SJCRH30 (cell line): ENCODE measurements at regions not wholly inside any gene's neighbourhood (a gene's known extent, or its start where the extent isn't known, plus 50 kb on each side); places are given as distances from the start of the nearest gene placed in this dataset.

Source experiments
- DNase-seq, 2 experiments: peaks; one replicate each; pipeline ENCODE4 v3.0.0-alpha.2; 2015 to 2020
- H3K27ac ChIP-seq: fragments of 250-450 bp; sonication (Bioruptor Pico); 2 replicates; pipeline ENCODE4 v1.5.1; 2020; ENCODE audit warnings: mild to moderate bottlenecking, moderate library complexity
- H3K27me3 ChIP-seq: fragments of 250-450 bp; sonication (Bioruptor Pico); 2 replicates; pipeline ENCODE4 v1.5.1; 2020; ENCODE audit warnings: mild to moderate bottlenecking, moderate library complexity
- H3K36me3 ChIP-seq: fragments of 250-450 bp; sonication (Bioruptor Pico); 2 replicates; pipeline ENCODE4 v1.5.1; 2020; ENCODE audit warnings: mild to moderate bottlenecking, moderate library complexity
- H3K4me1 ChIP-seq: fragments of 250-450 bp; sonication (Bioruptor Pico); 2 replicates; pipeline ENCODE4 v1.5.1; 2020; ENCODE audit warnings: mild to moderate bottlenecking, moderate library complexity
- H3K4me3 ChIP-seq: fragments of 250-450 bp; sonication (Bioruptor Pico); 2 replicates; pipeline ENCODE4 v1.5.1; 2020; ENCODE audit warnings: mild to moderate bottlenecking, moderate library complexity
- H3K9me3 ChIP-seq: fragments of 250-450 bp; sonication (Bioruptor Pico); replicated peaks from 2 replicates; pipeline ENCODE4 v1.5.1; 2020; ENCODE audit warnings: mild to moderate bottlenecking, moderate library complexity

DNA sequence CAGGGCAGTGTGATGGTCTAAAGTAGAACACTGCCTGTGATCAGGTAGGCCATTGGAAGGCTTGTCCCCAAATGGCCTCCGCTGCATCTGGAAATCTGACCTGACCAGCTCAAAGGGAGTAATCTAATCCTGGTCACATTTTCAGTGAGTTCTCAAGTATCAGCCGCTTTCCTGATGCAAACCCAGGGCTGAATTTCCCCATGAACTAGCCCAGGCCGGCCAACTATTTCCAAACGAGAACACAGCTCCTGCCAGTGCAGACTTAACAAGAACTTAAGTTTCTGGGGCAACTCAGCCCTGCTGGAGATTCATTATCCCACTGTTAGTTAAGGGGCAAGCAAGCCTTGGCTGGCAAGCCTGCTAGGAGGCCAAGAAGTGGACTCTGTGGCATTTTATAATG, 59.6 kb upstream of the FAM180A start:
- Histone ChIP-seq H3K9me3 (no peaks in the 10 kb centered on the region), H3K4me3 (no peak overlapping the region), H3K36me3 (no peaks in the 10 kb centered on the region), H3K27me3 (no peaks in the 10 kb centered on the region), H3K27ac (no peak overlapping the region), H3K4me1 (no peaks in the 10 kb centered on the region; the same call in 1 of the 2 replicates)
- peak in 1 of 2 experiments; percentile 45 for DNase-seq

DNA sequence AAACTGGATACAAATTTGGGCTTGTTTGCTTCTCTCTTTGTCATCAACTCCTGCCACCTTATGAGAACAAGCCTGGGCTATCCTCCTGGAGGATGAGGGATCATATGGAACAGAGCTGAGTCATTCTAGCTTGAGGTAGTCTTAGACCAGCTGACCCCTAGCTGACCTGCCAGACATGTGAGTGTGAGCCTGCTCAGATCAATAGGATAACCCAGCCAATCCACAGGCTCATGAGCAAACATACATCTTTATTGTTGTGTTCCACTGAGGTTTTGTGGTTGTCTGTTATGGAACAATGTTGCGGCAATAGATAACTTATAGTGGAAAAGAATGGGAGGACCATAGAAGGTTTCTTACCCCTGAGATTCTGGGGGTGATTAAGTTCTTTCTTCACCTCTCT, 54.5 kb upstream of the FAM180A start:
- Histone ChIP-seq H3K27me3 (no peaks in the 10 kb centered on the region), H3K9me3 (no peaks in the 10 kb centered on the region), H3K27ac (no peak overlapping the region), H3K4me1 (no peaks in the 10 kb centered on the region; the same call in 1 of the 2 replicates), H3K36me3 (no peaks in the 10 kb centered on the region), H3K4me3 (no peak overlapping the region)
- DNase-seq = no peak

DNA sequence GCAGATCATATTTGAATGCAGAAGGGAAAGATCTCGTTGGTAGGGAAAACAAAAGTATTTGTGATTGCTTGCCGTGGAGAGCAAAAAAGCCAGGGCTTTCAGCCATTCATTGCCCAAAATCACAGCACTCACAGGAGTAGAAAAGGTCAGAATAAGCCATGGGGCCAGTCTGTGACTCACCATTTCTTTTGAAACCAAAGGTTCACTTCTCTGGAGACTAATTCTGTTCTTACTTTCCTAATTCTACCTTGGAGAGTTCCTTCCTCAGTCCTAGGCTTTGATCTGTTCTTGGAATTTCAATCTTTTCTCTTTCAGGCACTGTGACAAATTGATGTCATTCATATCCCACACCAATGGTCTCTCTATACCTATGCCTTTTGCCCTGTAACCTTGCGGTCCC, 54.1 kb upstream of the FAM180A start:
- DNase-seq = no peak
- Histone ChIP-seq H3K4me3 (no peak overlapping the region), H3K4me1 (no peaks in the 10 kb centered on the region), H3K27me3 (no peaks in the 10 kb centered on the region), H3K9me3 (no peaks in the 10 kb centered on the region), H3K27ac (no peak overlapping the region), H3K36me3 (no peaks in the 10 kb centered on the region)

DNA sequence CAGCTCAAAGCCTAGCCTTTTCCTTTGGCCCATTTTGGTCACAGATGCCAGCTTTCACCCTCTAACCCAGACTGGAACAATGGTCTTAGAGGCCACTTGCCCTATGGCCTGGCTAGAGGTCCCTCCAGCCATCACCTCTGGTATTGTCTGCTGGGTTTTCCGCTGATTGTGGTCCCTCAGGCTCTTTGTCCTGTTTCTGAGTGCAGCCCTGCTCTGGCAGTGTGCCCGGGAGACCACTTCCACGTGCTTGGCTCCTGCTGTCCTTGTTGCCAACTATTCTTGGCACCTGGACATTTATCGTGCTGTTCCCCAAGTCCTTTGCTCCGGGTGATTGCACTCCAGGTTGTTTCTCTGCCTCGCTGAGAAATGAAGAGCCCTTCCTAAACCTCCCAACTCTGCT, 53.3 kb upstream of the FAM180A start:
- no peak overlapping the region for H3K4me3 ChIP-seq
- H3K27me3 ChIP-seq = no peaks in the 10 kb centered on the region
- no peaks in the 10 kb centered on the region for H3K9me3 ChIP-seq

DNA sequence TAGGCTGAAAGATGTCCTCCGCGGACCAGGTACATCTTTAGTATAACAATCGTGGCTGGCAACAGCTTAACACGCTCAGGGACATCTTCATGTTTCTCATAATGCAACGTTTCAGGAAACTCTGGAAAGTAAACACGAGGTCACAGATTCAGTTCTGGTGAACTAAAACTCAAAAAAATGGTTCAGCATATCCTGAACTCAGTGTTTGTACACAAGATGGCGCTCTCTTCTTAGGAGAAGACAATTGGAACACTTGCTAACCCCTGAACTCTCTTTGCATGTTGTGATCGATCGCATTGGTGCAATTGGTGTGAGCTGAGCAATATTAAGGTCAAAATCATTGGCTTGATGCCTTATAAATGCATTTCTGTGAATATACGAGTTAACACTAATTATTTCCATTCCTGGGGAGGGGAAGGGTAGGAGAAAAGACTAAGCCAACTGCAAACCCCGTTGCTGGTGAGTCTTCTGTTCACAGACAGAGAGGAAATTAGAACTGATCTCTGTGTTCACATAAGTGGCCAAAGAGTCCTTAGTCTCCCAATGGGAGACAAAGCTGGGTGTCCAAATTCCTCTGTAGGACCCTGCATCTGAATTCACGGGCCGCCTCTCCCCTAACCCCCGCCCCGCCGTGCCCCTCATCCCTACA, 52.6 kb upstream of the FAM180A start:
- no peak overlapping the region for H3K4me3 ChIP-seq
- DNase-seq = peak; percentile 44 to 83
- H3K36me3 ChIP-seq = no peaks in the 10 kb centered on the region
- H3K27me3 ChIP-seq = no peaks in the 10 kb centered on the region
- no peaks in the 10 kb centered on the region for H3K9me3 ChIP-seq
- H3K27ac ChIP-seq = no peak overlapping the region
- peaks cover 4% of the 10 kb centered on the region; the same call in 1 of the 2 replicates for H3K4me1 ChIP-seq

More for the DNA sequence above, 53.3 kb upstream of the FAM180A start:
- Histone ChIP-seq H3K36me3 (no peaks in the 10 kb centered on the region), H3K27ac (no peak overlapping the region), H3K4me1 (peaks cover 2% of the 10 kb centered on the region; the same call in 1 of the 2 replicates)
- no peak for DNase-seq

DNA sequence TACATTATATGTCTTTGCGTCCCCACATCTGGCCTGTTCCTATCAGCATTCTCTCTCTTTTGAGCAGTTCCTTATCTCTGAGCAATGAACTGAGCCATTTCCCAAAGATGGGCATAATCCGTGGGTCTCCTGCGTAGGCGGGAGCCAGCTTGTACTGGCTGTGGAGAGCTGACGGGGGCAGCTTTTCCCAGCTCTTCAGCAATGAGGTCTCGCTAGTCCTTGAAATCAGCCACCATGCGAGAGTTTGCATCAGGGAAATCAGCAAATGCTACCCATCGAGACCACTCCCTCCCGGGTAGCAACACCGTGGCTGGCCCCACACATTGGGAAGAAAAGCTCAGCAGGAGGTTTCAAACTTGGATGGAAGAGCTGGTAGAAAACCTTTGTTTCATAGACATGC, 51.9 kb upstream of the FAM180A start:
- Histone ChIP-seq H3K9me3 (no peaks in the 10 kb centered on the region), H3K36me3 (no peaks in the 10 kb centered on the region), H3K4me3 (no peak overlapping the region), H3K27me3 (no peaks in the 10 kb centered on the region), H3K4me1 (peaks cover 4% of the 10 kb centered on the region; the same call in 1 of the 2 replicates), H3K27ac (no peak overlapping the region)
- DNase-seq = no peak

DNA sequence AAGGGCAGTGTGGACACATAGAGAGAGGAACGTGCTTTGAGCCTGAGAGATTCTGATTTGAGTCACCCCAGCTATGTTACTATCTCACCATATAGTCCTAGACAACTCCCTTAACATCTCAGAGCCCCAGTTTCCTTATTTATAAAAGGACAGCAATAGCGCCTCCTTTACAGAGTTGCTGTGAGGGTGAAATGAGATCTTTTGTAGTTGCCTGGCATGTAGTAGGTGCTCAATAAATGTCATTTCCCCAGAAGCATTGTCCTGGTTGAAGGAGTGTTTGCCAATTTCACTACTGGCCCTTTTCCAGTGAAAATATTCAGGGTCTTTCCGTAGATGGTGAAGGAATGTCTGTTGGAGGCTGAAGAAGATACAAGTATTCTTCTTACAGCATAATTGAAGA, 51.3 kb upstream of the FAM180A start:
- Histone ChIP-seq H3K4me1 (peaks cover 4% of the 10 kb centered on the region), H3K27me3 (no peaks in the 10 kb centered on the region), H3K9me3 (no peaks in the 10 kb centered on the region), H3K36me3 (no peaks in the 10 kb centered on the region), H3K27ac (no peak overlapping the region), H3K4me3 (no peak overlapping the region)
- no peak for DNase-seq
